Parathyroid adenoma (tissue), 2 donors: ENCODE measurements at regions not wholly inside any gene's neighbourhood (a gene's known extent, or its start where the extent isn't known, plus 50 kb on each side); places are given as distances from the start of the nearest gene placed in this dataset.

Experiments used
- H2AFZ ChIP-seq: fragments of 300-600 bp; sonication (generic); one replicate; pipeline ENCODE4 v1.7.0; 2017; ENCODE audit warnings: antibody characterized with exemption, mild to moderate bottlenecking
- H3K27ac ChIP-seq: fragments of 300-600 bp; sonication (generic); one replicate; pipeline ENCODE4 v1.7.0; 2017
- H3K27me3 ChIP-seq: fragments of 300-600 bp; sonication (generic); one replicate; pipeline ENCODE4 v1.7.0; 2017; ENCODE audit warnings: low read length; ENCODE audit not compliant: control insufficient read depth, insufficient read depth
- H3K36me3 ChIP-seq: fragments of 300-600 bp; sonication (generic); one replicate; pipeline ENCODE4 v1.7.0; 2017; ENCODE audit warnings: low read length; ENCODE audit not compliant: control insufficient read depth, insufficient read depth
- H3K4me1 ChIP-seq: fragments of 300-600 bp; sonication (generic); one replicate; pipeline ENCODE4 v1.7.0; 2017; ENCODE audit warnings: control low read depth
- H3K4me2 ChIP-seq: fragments of 300-600 bp; sonication (generic); one replicate; pipeline ENCODE4 v1.7.0; 2017; ENCODE audit warnings: low read length
- H3K4me3 ChIP-seq: fragments of 300-600 bp; sonication (generic); one replicate; pipeline ENCODE4 v1.7.0; 2017; ENCODE audit warnings: low read depth, low read length
- H3K79me2 ChIP-seq: fragments of 300-600 bp; sonication (generic); one replicate; pipeline ENCODE4 v1.7.0; 2017; ENCODE audit warnings: control low read depth
- H3K9ac ChIP-seq: fragments of 300-600 bp; sonication (generic); one replicate; pipeline ENCODE4 v1.7.0; 2017; ENCODE audit warnings: mild to moderate bottlenecking
- H3K9me3 ChIP-seq: fragments of 300-600 bp; sonication (generic); one replicate; pipeline ENCODE4 v1.7.0; 2017; ENCODE audit warnings: low read length; ENCODE audit not compliant: control insufficient read depth
- TF ChIP-seq, protein P1 (sequence below): fragments of 300-600 bp; sonication (generic); IDR thresholded peaks from one replicate; pipeline ENCODE4 v1.7.0; 2017; ENCODE audit warnings: antibody characterized with exemption, mild to moderate bottlenecking
- donor health status: primary hyperparathyroidism.

- Histone ChIP-seq H3K4me2 (no peak overlapping the region), H3K27ac (no peak overlapping the region), H3K9ac (no peak overlapping the region), H3K36me3 (no peaks in the 10 kb centered on the region), H3K79me2 (no peaks in the 10 kb centered on the region), H3K9me3 (no peaks in the 10 kb centered on the region), H3K4me3 (no peak overlapping the region), H3K27me3 (no peaks in the 10 kb centered on the region), H3K4me1 (no peaks in the 10 kb centered on the region), H2AFZ (no peak overlapping the region)
- TF ChIP-seq, protein P1, sequence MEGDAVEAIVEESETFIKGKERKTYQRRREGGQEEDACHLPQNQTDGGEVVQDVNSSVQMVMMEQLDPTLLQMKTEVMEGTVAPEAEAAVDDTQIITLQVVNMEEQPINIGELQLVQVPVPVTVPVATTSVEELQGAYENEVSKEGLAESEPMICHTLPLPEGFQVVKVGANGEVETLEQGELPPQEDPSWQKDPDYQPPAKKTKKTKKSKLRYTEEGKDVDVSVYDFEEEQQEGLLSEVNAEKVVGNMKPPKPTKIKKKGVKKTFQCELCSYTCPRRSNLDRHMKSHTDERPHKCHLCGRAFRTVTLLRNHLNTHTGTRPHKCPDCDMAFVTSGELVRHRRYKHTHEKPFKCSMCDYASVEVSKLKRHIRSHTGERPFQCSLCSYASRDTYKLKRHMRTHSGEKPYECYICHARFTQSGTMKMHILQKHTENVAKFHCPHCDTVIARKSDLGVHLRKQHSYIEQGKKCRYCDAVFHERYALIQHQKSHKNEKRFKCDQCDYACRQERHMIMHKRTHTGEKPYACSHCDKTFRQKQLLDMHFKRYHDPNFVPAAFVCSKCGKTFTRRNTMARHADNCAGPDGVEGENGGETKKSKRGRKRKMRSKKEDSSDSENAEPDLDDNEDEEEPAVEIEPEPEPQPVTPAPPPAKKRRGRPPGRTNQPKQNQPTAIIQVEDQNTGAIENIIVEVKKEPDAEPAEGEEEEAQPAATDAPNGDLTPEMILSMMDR: no peak
Measured at GRCh38 chr18:10052871-10053270, 139.1 kb downstream of the VAPA start.

DNA sequence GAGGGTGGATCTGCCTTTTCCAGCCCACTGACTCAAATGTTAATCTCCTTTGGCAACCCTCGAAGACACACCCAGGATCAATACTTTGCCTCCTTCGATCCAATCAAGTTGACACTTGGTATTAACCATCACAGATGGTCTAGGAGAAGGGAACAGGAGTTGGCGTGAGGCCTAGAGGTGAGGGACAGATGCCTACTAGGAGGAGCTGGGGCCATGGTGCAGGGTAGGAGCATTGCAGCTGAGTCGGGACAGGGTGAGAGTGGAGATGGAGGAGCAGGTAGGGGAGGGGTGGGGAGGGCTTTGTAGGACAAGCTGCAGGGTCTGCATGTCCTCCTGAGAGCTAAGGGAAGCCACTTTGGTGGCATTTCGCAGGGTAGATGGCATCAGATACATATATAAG, 140.0 kb downstream of the VAPA start:
- H3K9me3 ChIP-seq: no peaks in the 10 kb centered on the region
- H3K27ac ChIP-seq: no peak overlapping the region
- no peak overlapping the region for H3K9ac ChIP-seq
- no peak overlapping the region for H3K4me2 ChIP-seq
- TF ChIP-seq, protein P1: no peak
- no peaks in the 10 kb centered on the region for H3K36me3 ChIP-seq
- no peaks in the 10 kb centered on the region for H3K4me1 ChIP-seq
- H2AFZ ChIP-seq: no peak overlapping the region
- no peaks in the 10 kb centered on the region for H3K27me3 ChIP-seq
- H3K79me2 ChIP-seq: no peaks in the 10 kb centered on the region
- no peak overlapping the region for H3K4me3 ChIP-seq

DNA sequence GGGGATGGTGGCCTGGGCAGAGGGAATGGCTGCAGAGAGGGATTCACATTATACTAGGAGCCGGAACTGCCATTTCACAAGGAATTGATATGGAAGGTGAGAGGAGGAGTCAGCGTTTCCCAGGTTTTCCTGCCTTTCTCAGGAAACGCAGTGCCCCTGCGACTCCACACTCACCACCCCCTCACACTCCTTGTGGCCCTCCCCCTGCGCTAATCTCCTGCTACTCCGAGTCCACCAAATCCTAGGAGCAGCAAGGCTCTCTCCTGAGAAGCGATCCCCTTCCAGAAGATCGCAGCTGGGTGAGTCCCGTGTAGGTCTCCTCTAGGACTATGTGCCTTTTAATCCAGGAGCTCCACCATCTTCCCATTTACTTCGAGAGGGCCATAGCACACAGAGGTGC, 140.6 kb downstream of the VAPA start:
- Histone ChIP-seq H3K4me3 (no peak overlapping the region), H3K27me3 (no peaks in the 10 kb centered on the region), H2AFZ (no peak overlapping the region), H3K4me1 (no peaks in the 10 kb centered on the region), H3K9ac (no peak overlapping the region), H3K27ac (no peak overlapping the region), H3K9me3 (no peaks in the 10 kb centered on the region), H3K36me3 (no peaks in the 10 kb centered on the region), H3K79me2 (no peaks in the 10 kb centered on the region), H3K4me2 (no peak overlapping the region)
- TF ChIP-seq, protein P1: no peak

DNA sequence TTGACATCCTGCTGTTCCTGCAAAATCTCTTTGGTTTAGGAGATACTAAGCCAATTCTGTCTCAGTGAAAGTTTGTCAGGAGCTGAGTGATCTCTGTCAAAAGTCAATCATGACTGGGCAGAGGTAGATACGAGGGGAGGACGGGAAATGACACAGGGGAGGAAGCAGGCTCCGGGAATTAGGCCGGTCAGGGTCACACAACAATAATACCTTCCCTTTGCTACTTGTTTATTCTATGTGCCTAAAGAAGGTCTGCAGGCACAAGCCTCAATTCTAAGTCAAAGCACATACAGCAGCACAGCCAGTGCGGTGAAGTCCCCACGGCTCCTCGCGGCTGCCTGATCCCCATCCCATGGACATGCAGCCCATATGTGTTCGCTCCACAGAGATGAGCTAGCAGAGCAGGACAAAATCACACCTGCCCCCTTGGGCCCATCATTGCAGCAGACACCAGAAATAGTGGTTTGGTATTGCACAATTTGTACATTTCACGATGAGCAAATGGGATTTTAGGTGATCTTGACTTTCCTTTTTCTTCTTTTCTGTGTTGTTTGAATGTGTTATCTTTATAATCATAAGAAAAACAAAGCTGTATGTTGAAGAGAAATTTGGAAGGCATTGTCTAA, 141.4 kb downstream of the VAPA start:
- Histone ChIP-seq H3K9me3 (no peaks in the 10 kb centered on the region), H3K4me2 (no peak overlapping the region), H3K27me3 (no peaks in the 10 kb centered on the region), H3K27ac (no peak overlapping the region), H3K9ac (no peak overlapping the region), H3K4me3 (no peak overlapping the region), H2AFZ (no peak overlapping the region), H3K79me2 (no peaks in the 10 kb centered on the region), H3K36me3 (no peaks in the 10 kb centered on the region), H3K4me1 (no peaks in the 10 kb centered on the region)
- TF ChIP-seq, protein P1: no peak

DNA sequence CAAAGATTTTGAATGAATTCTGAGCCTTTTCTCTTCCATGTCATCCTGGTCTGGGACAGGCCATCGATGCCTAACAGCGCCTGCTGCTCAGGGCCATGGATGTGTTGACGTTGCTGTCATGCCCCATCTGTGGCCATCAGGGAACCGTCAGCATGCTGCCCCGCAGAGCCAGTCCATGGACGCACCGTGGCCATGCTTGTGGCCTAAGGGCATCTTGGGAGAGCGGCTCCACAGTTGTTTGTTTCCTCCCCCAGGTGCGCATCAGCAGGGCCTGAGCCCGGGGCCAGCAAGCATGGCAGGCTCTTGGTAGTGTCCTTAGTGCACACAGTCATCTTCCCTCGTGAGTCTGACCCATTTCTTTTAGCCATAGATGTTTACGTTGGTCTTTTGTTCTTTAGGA, 142.7 kb downstream of the VAPA start:
- no peaks in the 10 kb centered on the region for H3K9me3 ChIP-seq
- H3K27me3 ChIP-seq: no peaks in the 10 kb centered on the region
- no peak overlapping the region for H2AFZ ChIP-seq
- H3K4me2 ChIP-seq: no peak overlapping the region
- no peak overlapping the region for H3K4me3 ChIP-seq
- H3K36me3 ChIP-seq: no peaks in the 10 kb centered on the region
- TF ChIP-seq, protein P1: no peak
- no peaks in the 10 kb centered on the region for H3K79me2 ChIP-seq
- H3K4me1 ChIP-seq: no peaks in the 10 kb centered on the region
- H3K9ac ChIP-seq: no peak overlapping the region
- H3K27ac ChIP-seq: no peak overlapping the region
